Memory B cell (primary cell): ENCODE measurements at regions not wholly inside any gene's neighbourhood (a gene's known extent, or its start where the extent isn't known, plus 50 kb on each side); places are given as distances from the start of the nearest gene placed in this dataset.

Experiments
- ATAC-seq: fragments of 150-1000 bp; cut with Tn5 transposase; 2 replicates; pipeline ENCODE4 v1.10.0; 2021; ENCODE audit warnings: low read depth, mild to moderate bottlenecking, moderate library complexity
- DNase-seq, 2 donors: peaks; one replicate each; pipeline ENCODE4 v3.0.0; 2022; ENCODE audit warnings: low spot score in 2 of 2
- H3K27ac Mint-ChIP-seq: one replicate; pipeline ENCODE4 v1.8.0; 2022; ENCODE audit warnings: mild to moderate bottlenecking, moderate library complexity, mixed read lengths
- H3K27me3 Mint-ChIP-seq: one replicate; pipeline ENCODE4 v1.8.0; 2022; ENCODE audit warnings: mixed read lengths
- H3K36me3 Mint-ChIP-seq: one replicate; pipeline ENCODE4 v1.8.0; 2022; ENCODE audit warnings: mild to moderate bottlenecking, mixed read lengths
- H3K4me1 Mint-ChIP-seq: one replicate; pipeline ENCODE4 v1.8.0; 2022; ENCODE audit warnings: mixed read lengths
- H3K4me3 Mint-ChIP-seq: one replicate; pipeline ENCODE4 v1.8.0; 2022; ENCODE audit warnings: mild to moderate bottlenecking, moderate library complexity, mixed read lengths
- H3K9me3 Mint-ChIP-seq: one replicate; pipeline ENCODE4 v1.8.0; 2022; ENCODE audit warnings: mixed read lengths

- no peak overlapping the region for H3K27ac Mint-ChIP-seq
- no peaks in the 10 kb centered on the region for H3K4me1 Mint-ChIP-seq
- no peak overlapping the region for H3K4me3 Mint-ChIP-seq
- H3K27me3 Mint-ChIP-seq, result peaks cover 2% of the 10 kb centered on the region
- H3K9me3 Mint-ChIP-seq, result peaks cover 3% of the 10 kb centered on the region
- DNase-seq, result no peak
- no peaks in the 10 kb centered on the region for H3K36me3 Mint-ChIP-seq
- no peak for ATAC-seq
Measured at GRCh38 chr9:115169003-115169402, 51.0 kb upstream of the TNC start.

GRCh38 chr9:115170358-115171073 is 52.6 kb upstream of the TNC start:
- no peaks in the 10 kb centered on the region for H3K4me1 Mint-ChIP-seq
- H3K27me3 Mint-ChIP-seq, result peaks cover 2% of the 10 kb centered on the region
- H3K9me3 Mint-ChIP-seq, result peaks cover 3% of the 10 kb centered on the region
- H3K4me3 Mint-ChIP-seq, result no peak overlapping the region
- DNase-seq (no peak), ATAC-seq (no peak)
- H3K27ac Mint-ChIP-seq, result no peak overlapping the region
- H3K36me3 Mint-ChIP-seq, result no peaks in the 10 kb centered on the region

- no peaks in the 10 kb centered on the region for H3K9me3 Mint-ChIP-seq
- DNase-seq (no peak), ATAC-seq (no peak)
- H3K4me3 Mint-ChIP-seq, result no peak overlapping the region
- no peaks in the 10 kb centered on the region for H3K4me1 Mint-ChIP-seq
- H3K27ac Mint-ChIP-seq, result no peak overlapping the region
- peaks cover 2% of the 10 kb centered on the region for H3K27me3 Mint-ChIP-seq
- no peaks in the 10 kb centered on the region for H3K36me3 Mint-ChIP-seq
Measured at GRCh38 chr9:115171921-115172388, 54.0 kb upstream of the TNC start.

- no peaks in the 10 kb centered on the region for H3K36me3 Mint-ChIP-seq
- H3K27ac Mint-ChIP-seq, result no peak overlapping the region
- no peak for ATAC-seq
- H3K9me3 Mint-ChIP-seq, result no peaks in the 10 kb centered on the region
- H3K27me3 Mint-ChIP-seq, result no peaks in the 10 kb centered on the region
- H3K4me3 Mint-ChIP-seq, result no peak overlapping the region
- no peaks in the 10 kb centered on the region for H3K4me1 Mint-ChIP-seq
- no peak for DNase-seq
Measured at GRCh38 chr9:115182264-115182663, 64.3 kb upstream of the TNC start.

- no peak overlapping the region for H3K4me3 Mint-ChIP-seq
- DNase-seq, result no peak
- H3K4me1 Mint-ChIP-seq, result no peaks in the 10 kb centered on the region
Measured at GRCh38 chr9:115183436-115183835, 65.5 kb upstream of the TNC start.

GRCh38 chr9:115189686-115190085 is 71.7 kb upstream of the TNC start:
- no peak for DNase-seq
- no peak overlapping the region for H3K4me3 Mint-ChIP-seq
- no peak for ATAC-seq
- no peaks in the 10 kb centered on the region for H3K9me3 Mint-ChIP-seq
- peaks cover 1% of the 10 kb centered on the region for H3K36me3 Mint-ChIP-seq
- no peak overlapping the region for H3K27ac Mint-ChIP-seq
- H3K27me3 Mint-ChIP-seq, result no peaks in the 10 kb centered on the region
- peaks cover 15% of the 10 kb centered on the region for H3K4me1 Mint-ChIP-seq

More at GRCh38 chr9:115183436-115183835, 65.5 kb upstream of the TNC start:
- H3K27me3 Mint-ChIP-seq, result no peaks in the 10 kb centered on the region
- peak overlapping the region; percentile 67 for H3K27ac Mint-ChIP-seq
- H3K36me3 Mint-ChIP-seq, result no peaks in the 10 kb centered on the region
- no peak for ATAC-seq
- no peaks in the 10 kb centered on the region for H3K9me3 Mint-ChIP-seq

GRCh38 chr9:115191667-115192066 is 73.7 kb upstream of the TNC start:
- DNase-seq (no peak), ATAC-seq (peak; percentile 81)
- Mint-ChIP-seq H3K27ac (peak overlapping the region; percentile 9), H3K36me3 (peaks cover 1% of the 10 kb centered on the region), H3K4me3 (no peak overlapping the region), H3K4me1 (peaks cover 15% of the 10 kb centered on the region), H3K27me3 (no peaks in the 10 kb centered on the region), H3K9me3 (peaks cover 2% of the 10 kb centered on the region)

GRCh38 chr9:115192280-115192679 is 74.3 kb upstream of the TNC start:
- ATAC-seq (peak; percentile 50), DNase-seq (no peak)
- Mint-ChIP-seq H3K36me3 (peaks cover 1% of the 10 kb centered on the region), H3K4me1 (peaks cover 15% of the 10 kb centered on the region), H3K27me3 (no peaks in the 10 kb centered on the region), H3K9me3 (peaks cover 2% of the 10 kb centered on the region), H3K27ac (peak overlapping the region; percentile 9), H3K4me3 (peak overlapping the region; percentile 15)

- DNase-seq, result no peak
- no peaks in the 10 kb centered on the region for H3K27me3 Mint-ChIP-seq
- H3K4me3 Mint-ChIP-seq, result no peak overlapping the region
- peak overlapping the region; percentile 43 for H3K27ac Mint-ChIP-seq
- peaks cover 2% of the 10 kb centered on the region for H3K9me3 Mint-ChIP-seq
- peaks cover 15% of the 10 kb centered on the region for H3K4me1 Mint-ChIP-seq
- H3K36me3 Mint-ChIP-seq, result peaks cover 1% of the 10 kb centered on the region
- peak; percentile 66 for ATAC-seq
Measured at GRCh38 chr9:115192835-115193525, 75.0 kb upstream of the TNC start.

- H3K4me3 Mint-ChIP-seq, result no peak overlapping the region
- H3K27me3 Mint-ChIP-seq, result no peaks in the 10 kb centered on the region
- ATAC-seq, result no peak
- DNase-seq, result no peak
- peaks cover 15% of the 10 kb centered on the region for H3K4me1 Mint-ChIP-seq
- peaks cover 1% of the 10 kb centered on the region for H3K36me3 Mint-ChIP-seq
- H3K9me3 Mint-ChIP-seq, result peaks cover 2% of the 10 kb centered on the region
- H3K27ac Mint-ChIP-seq, result peak overlapping the region; percentile 43
Measured at GRCh38 chr9:115193777-115194176, 75.8 kb upstream of the TNC start.

- Mint-ChIP-seq H3K9me3 (peaks cover 2% of the 10 kb centered on the region), H3K27ac (no peak overlapping the region), H3K36me3 (peaks cover 1% of the 10 kb centered on the region), H3K4me1 (peaks cover 15% of the 10 kb centered on the region), H3K27me3 (no peaks in the 10 kb centered on the region), H3K4me3 (no peak overlapping the region)
- DNase-seq (no peak), ATAC-seq (no peak)
Measured at GRCh38 chr9:115194216-115194615, 76.3 kb upstream of the TNC start.

GRCh38 chr9:115195912-115196311 is 78.0 kb upstream of the TNC start:
- peaks cover 1% of the 10 kb centered on the region for H3K36me3 Mint-ChIP-seq
- H3K27me3 Mint-ChIP-seq, result no peaks in the 10 kb centered on the region
- peaks cover 15% of the 10 kb centered on the region for H3K4me1 Mint-ChIP-seq
- no peak overlapping the region for H3K27ac Mint-ChIP-seq
- no peak overlapping the region for H3K4me3 Mint-ChIP-seq
- peaks cover 2% of the 10 kb centered on the region for H3K9me3 Mint-ChIP-seq
- ATAC-seq, result no peak
- DNase-seq, result no peak

- no peak overlapping the region for H3K4me3 Mint-ChIP-seq
- H3K27ac Mint-ChIP-seq, result no peak overlapping the region
- H3K4me1 Mint-ChIP-seq, result peaks cover 12% of the 10 kb centered on the region
- DNase-seq (no peak), ATAC-seq (no peak)
- H3K9me3 Mint-ChIP-seq, result peaks cover 2% of the 10 kb centered on the region
- H3K36me3 Mint-ChIP-seq, result peaks cover 1% of the 10 kb centered on the region
- H3K27me3 Mint-ChIP-seq, result no peaks in the 10 kb centered on the region
Measured at GRCh38 chr9:115196919-115197318, 79.0 kb upstream of the TNC start.

GRCh38 chr9:115198001-115198400 is 80.0 kb upstream of the TNC start:
- peaks cover 2% of the 10 kb centered on the region for H3K9me3 Mint-ChIP-seq
- peaks cover 3% of the 10 kb centered on the region for H3K4me1 Mint-ChIP-seq
- DNase-seq, result no peak
- H3K27ac Mint-ChIP-seq, result no peak overlapping the region
- no peak overlapping the region for H3K4me3 Mint-ChIP-seq
- no peaks in the 10 kb centered on the region for H3K27me3 Mint-ChIP-seq
- ATAC-seq, result no peak
- H3K36me3 Mint-ChIP-seq, result peaks cover 1% of the 10 kb centered on the region
